HL-60 (cell line): ENCODE measurements at regions not wholly inside any gene's neighbourhood (a gene's known extent, or its start where the extent isn't known, plus 50 kb on each side); places are given as distances from the start of the nearest gene placed in this dataset.

Source experiments
- DNase-seq, 2 experiments: peaks; one replicate each; pipeline ENCODE4 v3.0.0-alpha.2; 2010 to 2020; ENCODE audit warnings: low read depth in 1 of 2, low spot score in 1 of 2
- H3K27ac ChIP-seq: fragments of 250-450 bp; sonication (Bioruptor Pico); replicated peaks from 2 replicates; pipeline ENCODE4 v1.5.1; 2020; ENCODE audit warnings: mild to moderate bottlenecking, moderate library complexity
- H3K27me3 ChIP-seq: fragments of 250-450 bp; sonication (Bioruptor Pico); 2 replicates; pipeline ENCODE4 v1.5.1; 2021; ENCODE audit warnings: mild to moderate bottlenecking, moderate library complexity; ENCODE audit not compliant: insufficient read depth, poor library complexity, severe bottlenecking
- H3K4me3 ChIP-seq: replicated peaks from 2 replicates; pipeline ENCODE4 v1.5.1; 2011; ENCODE audit warnings: mild to moderate bottlenecking, control low read depth, low read length; ENCODE audit not compliant: insufficient read depth
- GABPA ChIP-seq: IDR thresholded peaks from 2 replicates; pipeline ENCODE4 v1.6.1; 2012; ENCODE audit warnings: low read depth
- POLR2AphosphoS5 ChIP-seq: IDR thresholded peaks from 2 replicates; pipeline ENCODE4 v1.6.1; 2012; ENCODE audit warnings: low read depth
- SPI1 ChIP-seq: IDR thresholded peaks from 2 replicates; pipeline ENCODE4 v1.6.1; 2012; ENCODE audit warnings: low read depth, mild to moderate bottlenecking, borderline replicate concordance
- TF ChIP-seq, protein P1 (sequence below): IDR thresholded peaks from 2 replicates; pipeline ENCODE4 v1.6.1; 2012; ENCODE audit warnings: low read depth; ENCODE audit not compliant: insufficient replicate concordance
- TF ChIP-seq, protein P2 (sequence below): IDR thresholded peaks from one replicate; pipeline ENCODE4 v1.5.1; 2011; ENCODE audit warnings: low read length, control low read depth, inconsistent platforms; ENCODE audit not compliant: insufficient read depth

- Histone ChIP-seq H3K4me3 (no peak overlapping the region), H3K27me3 (no peaks in the 10 kb centered on the region), H3K27ac (no peak overlapping the region)
- no peak for TF ChIP-seq GABPA
- TF ChIP-seq POLR2AphosphoS5, result no peak
- TF ChIP-seq SPI1, result no peak
- TF ChIP-seq, protein P1, sequence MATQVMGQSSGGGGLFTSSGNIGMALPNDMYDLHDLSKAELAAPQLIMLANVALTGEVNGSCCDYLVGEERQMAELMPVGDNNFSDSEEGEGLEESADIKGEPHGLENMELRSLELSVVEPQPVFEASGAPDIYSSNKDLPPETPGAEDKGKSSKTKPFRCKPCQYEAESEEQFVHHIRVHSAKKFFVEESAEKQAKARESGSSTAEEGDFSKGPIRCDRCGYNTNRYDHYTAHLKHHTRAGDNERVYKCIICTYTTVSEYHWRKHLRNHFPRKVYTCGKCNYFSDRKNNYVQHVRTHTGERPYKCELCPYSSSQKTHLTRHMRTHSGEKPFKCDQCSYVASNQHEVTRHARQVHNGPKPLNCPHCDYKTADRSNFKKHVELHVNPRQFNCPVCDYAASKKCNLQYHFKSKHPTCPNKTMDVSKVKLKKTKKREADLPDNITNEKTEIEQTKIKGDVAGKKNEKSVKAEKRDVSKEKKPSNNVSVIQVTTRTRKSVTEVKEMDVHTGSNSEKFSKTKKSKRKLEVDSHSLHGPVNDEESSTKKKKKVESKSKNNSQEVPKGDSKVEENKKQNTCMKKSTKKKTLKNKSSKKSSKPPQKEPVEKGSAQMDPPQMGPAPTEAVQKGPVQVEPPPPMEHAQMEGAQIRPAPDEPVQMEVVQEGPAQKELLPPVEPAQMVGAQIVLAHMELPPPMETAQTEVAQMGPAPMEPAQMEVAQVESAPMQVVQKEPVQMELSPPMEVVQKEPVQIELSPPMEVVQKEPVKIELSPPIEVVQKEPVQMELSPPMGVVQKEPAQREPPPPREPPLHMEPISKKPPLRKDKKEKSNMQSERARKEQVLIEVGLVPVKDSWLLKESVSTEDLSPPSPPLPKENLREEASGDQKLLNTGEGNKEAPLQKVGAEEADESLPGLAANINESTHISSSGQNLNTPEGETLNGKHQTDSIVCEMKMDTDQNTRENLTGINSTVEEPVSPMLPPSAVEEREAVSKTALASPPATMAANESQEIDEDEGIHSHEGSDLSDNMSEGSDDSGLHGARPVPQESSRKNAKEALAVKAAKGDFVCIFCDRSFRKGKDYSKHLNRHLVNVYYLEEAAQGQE, result no peak
- DNase-seq, result no peak
Observed at GRCh38 chr3:161575901-161576300, 79.3 kb downstream of the OTOL1 start.

DNA sequence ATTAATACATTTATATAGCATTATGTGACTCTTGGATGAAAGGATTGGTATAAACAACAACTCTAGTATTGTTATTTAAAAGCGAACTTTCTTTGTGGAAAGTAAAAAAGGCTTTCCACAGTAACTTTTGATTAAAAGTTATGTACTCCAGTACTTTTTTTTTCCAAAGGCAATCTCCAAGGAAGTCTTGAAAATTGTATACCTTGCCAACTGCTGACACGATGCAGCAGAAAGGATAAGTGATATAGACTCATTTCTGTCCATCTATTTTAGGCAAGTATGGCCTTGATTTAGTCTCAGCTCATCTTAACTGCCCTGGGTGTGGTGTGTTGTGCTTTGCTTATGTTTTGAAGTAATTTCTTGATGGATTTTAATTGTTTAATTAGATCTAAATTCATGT is 79.7 kb downstream of the OTOL1 start:
- no peak for DNase-seq
- Histone ChIP-seq H3K27ac (no peak overlapping the region), H3K27me3 (no peaks in the 10 kb centered on the region), H3K4me3 (no peak overlapping the region)
- TF ChIP-seq, protein P1, result no peak
- no peak for TF ChIP-seq GABPA
- no peak for TF ChIP-seq POLR2AphosphoS5
- TF ChIP-seq SPI1, result no peak
- TF ChIP-seq, protein P2, sequence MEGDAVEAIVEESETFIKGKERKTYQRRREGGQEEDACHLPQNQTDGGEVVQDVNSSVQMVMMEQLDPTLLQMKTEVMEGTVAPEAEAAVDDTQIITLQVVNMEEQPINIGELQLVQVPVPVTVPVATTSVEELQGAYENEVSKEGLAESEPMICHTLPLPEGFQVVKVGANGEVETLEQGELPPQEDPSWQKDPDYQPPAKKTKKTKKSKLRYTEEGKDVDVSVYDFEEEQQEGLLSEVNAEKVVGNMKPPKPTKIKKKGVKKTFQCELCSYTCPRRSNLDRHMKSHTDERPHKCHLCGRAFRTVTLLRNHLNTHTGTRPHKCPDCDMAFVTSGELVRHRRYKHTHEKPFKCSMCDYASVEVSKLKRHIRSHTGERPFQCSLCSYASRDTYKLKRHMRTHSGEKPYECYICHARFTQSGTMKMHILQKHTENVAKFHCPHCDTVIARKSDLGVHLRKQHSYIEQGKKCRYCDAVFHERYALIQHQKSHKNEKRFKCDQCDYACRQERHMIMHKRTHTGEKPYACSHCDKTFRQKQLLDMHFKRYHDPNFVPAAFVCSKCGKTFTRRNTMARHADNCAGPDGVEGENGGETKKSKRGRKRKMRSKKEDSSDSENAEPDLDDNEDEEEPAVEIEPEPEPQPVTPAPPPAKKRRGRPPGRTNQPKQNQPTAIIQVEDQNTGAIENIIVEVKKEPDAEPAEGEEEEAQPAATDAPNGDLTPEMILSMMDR, result no peak

DNA sequence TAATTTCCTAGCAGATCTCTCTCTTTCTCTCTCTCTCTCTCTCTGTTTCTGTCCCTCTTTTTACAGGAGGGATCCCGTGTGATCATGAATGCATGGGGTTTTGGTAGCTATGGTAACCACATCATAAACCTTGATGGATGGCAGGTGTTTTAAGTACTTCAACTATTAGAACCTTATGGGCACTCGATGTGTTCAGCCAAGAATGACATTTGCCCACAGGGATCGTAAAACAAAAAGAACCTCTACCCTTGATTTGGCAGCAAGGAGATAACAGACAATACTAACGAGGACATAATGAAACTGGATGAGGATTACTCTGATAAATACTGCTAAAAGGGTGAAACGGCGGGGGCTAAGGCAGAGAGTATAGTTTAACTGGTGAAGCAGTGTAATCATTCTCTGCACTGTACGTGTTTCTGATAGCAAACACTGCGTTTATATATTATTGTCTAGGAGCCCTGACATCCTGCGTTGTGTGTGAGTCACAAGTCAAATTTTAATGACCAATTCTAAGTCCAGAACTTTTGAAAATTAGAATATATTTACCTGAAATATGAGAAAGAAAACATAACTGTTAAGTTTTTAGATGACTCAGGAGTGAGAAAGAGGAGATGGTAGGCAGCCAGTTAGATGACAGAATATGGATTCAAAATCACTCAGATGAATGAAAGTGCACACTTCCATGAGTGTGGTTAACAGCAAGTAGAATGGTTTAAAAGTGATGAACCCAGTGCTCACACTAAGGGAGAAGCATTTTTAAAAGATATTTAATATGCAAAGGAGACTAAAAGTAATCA is 80.3 kb downstream of the OTOL1 start:
- H3K27ac ChIP-seq, result no peak overlapping the region
- TF ChIP-seq, protein P1, result no peak
- no peak for TF ChIP-seq GABPA
- no peak for TF ChIP-seq SPI1
- TF ChIP-seq POLR2AphosphoS5, result no peak
- TF ChIP-seq, protein P2, result no peak
- no peak for DNase-seq
- no peak overlapping the region for H3K4me3 ChIP-seq
- no peaks in the 10 kb centered on the region for H3K27me3 ChIP-seq
